ENCODE measurements at regions not wholly inside any gene's neighbourhood (a gene's known extent, or its start where the extent isn't known, plus 50 kb on each side); places are given as distances from the start of the nearest gene placed in this dataset.

GRCh38 chr13:84243340-84243739 is 361.1 kb upstream of the SLITRK1 start (continued):
- no peak for TF ChIP-seq ATF6 (CRISPR knock-in tag; IDR thresholded peaks at IDR 0.05)
- no peak for TF ChIP-seq ZNF317 (CRISPR knock-in tag; IDR thresholded peaks at IDR 0.05; ENCODE audit: borderline replicate concordance, low read depth)

GRCh38 chr13:84239032-84239431 is 356.8 kb upstream of the SLITRK1 start:
- CTCF ChIA-PET = no interaction called here
- TF ChIP-seq IRF2 (CRISPR knock-in tag; IDR thresholded peaks at IDR 0.05; ENCODE audit: borderline replicate concordance, low read depth) = no peak
- peaks cover 16% of the 10 kb centered on the region for H3K9me3 Mint-ChIP-seq

GRCh38 chr13:84238381-84238780 is 356.1 kb upstream of the SLITRK1 start:
- H3K27ac Mint-ChIP-seq = no peak overlapping the region
- POLR2A ChIA-PET = no interaction called here
- H3K4me3 Mint-ChIP-seq = no peak overlapping the region
- peaks cover 20% of the 10 kb centered on the region for H3K9me3 Mint-ChIP-seq
- CTCF ChIA-PET = no interaction called here
- DNase-seq (ENCODE audit: low spot score) (no peak), ATAC-seq (no peak)
- TF ChIP-seq FOXJ3 (CRISPR knock-in tag; IDR thresholded peaks at IDR 0.05; ENCODE audit: borderline replicate concordance) = no peak
- TF ChIP-seq SOX15 (CRISPR knock-in tag; IDR thresholded peaks at IDR 0.05) = no peak
- no peak for TF ChIP-seq ERG (CRISPR knock-in tag; IDR thresholded peaks at IDR 0.05)
- no peak for TF ChIP-seq TCF7 (CRISPR knock-in tag; IDR thresholded peaks at IDR 0.05; ENCODE audit: low read depth)
- no peak for TF ChIP-seq CREM (CRISPR knock-in tag; IDR thresholded peaks at IDR 0.05)
- TF ChIP-seq RELA (CRISPR knock-in tag; IDR thresholded peaks at IDR 0.05; ENCODE audit: borderline replicate concordance) = no peak
- TF ChIP-seq GRHL2 (CRISPR knock-in tag; IDR thresholded peaks at IDR 0.05; ENCODE audit: insufficient replicate concordance, severe bottlenecking) = no peak
- no peaks in the 10 kb centered on the region for H3K4me1 Mint-ChIP-seq
- no peaks in the 10 kb centered on the region for H3K36me3 Mint-ChIP-seq
- no peaks in the 10 kb centered on the region for H3K27me3 Mint-ChIP-seq (ENCODE audit: low read depth)

More at GRCh38 chr13:84239032-84239431, 356.8 kb upstream of the SLITRK1 start:
- no peak overlapping the region for H3K27ac Mint-ChIP-seq
- H3K27me3 Mint-ChIP-seq (ENCODE audit: low read depth) = no peaks in the 10 kb centered on the region
- POLR2A ChIA-PET = no interaction called here
- H3K4me1 Mint-ChIP-seq = no peaks in the 10 kb centered on the region
- DNase-seq (ENCODE audit: low spot score) (no peak), ATAC-seq (no peak)
- H3K4me3 Mint-ChIP-seq = no peak overlapping the region
- H3K36me3 Mint-ChIP-seq = no peaks in the 10 kb centered on the region

GRCh38 chr13:84237143-84237542 is 354.9 kb upstream of the SLITRK1 start:
- Mint-ChIP-seq H3K4me3 (no peak overlapping the region), H3K4me1 (no peaks in the 10 kb centered on the region), H3K27ac (no peak overlapping the region), H3K27me3 (ENCODE audit: low read depth) (no peaks in the 10 kb centered on the region), H3K36me3 (no peaks in the 10 kb centered on the region), H3K9me3 (peaks cover 24% of the 10 kb centered on the region)
- ChIA-PET POLR2A (no interaction called here), CTCF (no interaction called here)
- DNase-seq (ENCODE audit: low spot score) (no peak), ATAC-seq (no peak)
- TF ChIP-seq CREM (CRISPR knock-in tag; IDR thresholded peaks at IDR 0.05) (no peak), MLX (CRISPR knock-in tag; IDR thresholded peaks at IDR 0.05) (no peak), RELA (CRISPR knock-in tag; IDR thresholded peaks at IDR 0.05; ENCODE audit: borderline replicate concordance) (no peak)

- H3K9me3 Mint-ChIP-seq = peaks cover 8% of the 10 kb centered on the region; the same call in 1 of the 2 replicates
- peaks cover 7% of the 10 kb centered on the region for H3K4me1 Mint-ChIP-seq
- no peaks in the 10 kb centered on the region for H3K27me3 Mint-ChIP-seq (ENCODE audit: low read depth)
- H3K27ac Mint-ChIP-seq = no peak overlapping the region
- CTCF ChIA-PET = no interaction called here
- POLR2A ChIA-PET = no interaction called here
- no peaks in the 10 kb centered on the region for H3K36me3 Mint-ChIP-seq
- DNase-seq (ENCODE audit: low spot score) (no peak), ATAC-seq (no peak)
- H3K4me3 Mint-ChIP-seq = no peak overlapping the region
- TF ChIP-seq ZNF532 (CRISPR knock-in tag; IDR thresholded peaks at IDR 0.05; ENCODE audit: borderline replicate concordance) = no peak
- no peak for TF ChIP-seq GRHL2 (CRISPR knock-in tag; IDR thresholded peaks at IDR 0.05; ENCODE audit: insufficient replicate concordance, severe bottlenecking)
- no peak for TF ChIP-seq CREB1 (CRISPR knock-in tag; IDR thresholded peaks at IDR 0.05)
- TF ChIP-seq CTCF (IDR thresholded peaks at IDR 0.05) = no peak
- no peak for TF ChIP-seq PRRX2 (CRISPR knock-in tag; IDR thresholded peaks at IDR 0.05)
- TF ChIP-seq RORB (CRISPR knock-in tag; IDR thresholded peaks at IDR 0.05) = no peak
- TF ChIP-seq RELA (CRISPR knock-in tag; IDR thresholded peaks at IDR 0.05; ENCODE audit: borderline replicate concordance) = no peak
- TF ChIP-seq ZNF423 (CRISPR knock-in tag; IDR thresholded peaks at IDR 0.05) = no peak
- no peak for TF ChIP-seq ESRRA (CRISPR knock-in tag; IDR thresholded peaks at IDR 0.05; ENCODE audit: borderline replicate concordance)
Observed at GRCh38 chr13:84234416-84234815, 352.1 kb upstream of the SLITRK1 start.
